OCI-LY7 (cell line): ENCODE measurements at regions not wholly inside any gene's neighbourhood (a gene's known extent, or its start where the extent isn't known, plus 50 kb on each side); places are given as distances from the start of the nearest gene placed in this dataset.

Source experiments
- EZH2phosphoT487 ChIP-seq: fragments of 200-600 bp; sonication (generic); IDR thresholded peaks from 2 replicates; pipeline ENCODE4 v1.6.1; 2018; ENCODE audit warnings: low read depth, borderline replicate concordance, mild to moderate bottlenecking, mixed run types, antibody characterized with exemption, low read length, moderate library complexity, mixed read lengths
- TF ChIP-seq, protein P1 (sequence below): fragments of 200-600 bp; sonication (generic); conservative IDR thresholded peaks from 2 replicates; pipeline ENCODE4 v1.5.1; 2014; ENCODE audit warnings: mild to moderate bottlenecking, antibody characterized with exemption, low read length, moderate library complexity, mixed read lengths

DNA sequence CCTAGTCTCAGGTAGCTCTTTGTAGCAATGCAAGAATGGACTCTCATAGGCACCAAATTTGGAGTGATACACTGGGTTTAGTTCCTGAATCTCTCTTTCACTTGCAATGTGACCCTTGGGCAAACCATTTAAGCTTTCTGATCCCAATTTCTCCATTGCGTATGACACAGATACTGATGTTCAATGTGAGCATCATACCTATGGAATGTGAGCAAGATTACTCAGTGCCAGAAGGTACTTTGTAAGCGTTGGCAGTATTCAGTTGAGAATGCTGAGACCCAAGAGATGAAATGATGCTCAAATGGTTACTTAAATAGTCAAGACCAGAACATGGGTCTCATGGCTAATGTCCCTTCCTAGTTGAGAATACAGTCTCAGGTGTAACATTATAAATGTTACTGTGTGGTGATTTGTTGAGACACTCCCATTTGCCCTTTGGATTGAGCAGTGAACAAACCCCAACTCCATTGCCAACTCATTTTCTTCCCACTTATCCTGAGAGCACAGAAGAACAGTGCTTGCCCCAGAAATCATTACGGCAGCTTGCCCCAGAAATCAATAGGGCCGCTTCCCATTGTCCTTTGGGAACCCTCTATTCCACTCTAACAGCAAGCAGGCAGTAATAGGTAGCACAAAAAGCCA, 134.1 kb downstream of the SOX9 start:
- TF ChIP-seq, protein P1, sequence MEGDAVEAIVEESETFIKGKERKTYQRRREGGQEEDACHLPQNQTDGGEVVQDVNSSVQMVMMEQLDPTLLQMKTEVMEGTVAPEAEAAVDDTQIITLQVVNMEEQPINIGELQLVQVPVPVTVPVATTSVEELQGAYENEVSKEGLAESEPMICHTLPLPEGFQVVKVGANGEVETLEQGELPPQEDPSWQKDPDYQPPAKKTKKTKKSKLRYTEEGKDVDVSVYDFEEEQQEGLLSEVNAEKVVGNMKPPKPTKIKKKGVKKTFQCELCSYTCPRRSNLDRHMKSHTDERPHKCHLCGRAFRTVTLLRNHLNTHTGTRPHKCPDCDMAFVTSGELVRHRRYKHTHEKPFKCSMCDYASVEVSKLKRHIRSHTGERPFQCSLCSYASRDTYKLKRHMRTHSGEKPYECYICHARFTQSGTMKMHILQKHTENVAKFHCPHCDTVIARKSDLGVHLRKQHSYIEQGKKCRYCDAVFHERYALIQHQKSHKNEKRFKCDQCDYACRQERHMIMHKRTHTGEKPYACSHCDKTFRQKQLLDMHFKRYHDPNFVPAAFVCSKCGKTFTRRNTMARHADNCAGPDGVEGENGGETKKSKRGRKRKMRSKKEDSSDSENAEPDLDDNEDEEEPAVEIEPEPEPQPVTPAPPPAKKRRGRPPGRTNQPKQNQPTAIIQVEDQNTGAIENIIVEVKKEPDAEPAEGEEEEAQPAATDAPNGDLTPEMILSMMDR = no peak
- TF ChIP-seq EZH2phosphoT487 = no peak
